Naive thymus-derived CD8-positive, alpha-beta T cell (primary cell): ENCODE measurements at regions not wholly inside any gene's neighbourhood (a gene's known extent, or its start where the extent isn't known, plus 50 kb on each side); places are given as distances from the start of the nearest gene placed in this dataset.

Experiments used
- ATAC-seq, 2 donors: fragments of 150-1000 bp; cut with Tn5 transposase in 1 of 2; sonication (Bioruptor Pico), chemical (Tn5 transposase) in 1 of 2; 1 replicate in 1 of 2; 2 replicates in 1 of 2; pipeline ENCODE4 v1.10.0; 2021; ENCODE audit warnings: mild to moderate bottlenecking in 2 of 2, moderate library complexity in 2 of 2
- POLR2A ChIA-PET: fragments of 350-600 bp; sonication (Branson Sonifier 250); formaldehyde crosslinking; loops from one replicate; lab custom pipeline; 2021; ENCODE audit warnings: antibody characterized with exemption; lab: Charles Lee
- DNase-seq, 10 donors: peaks; one replicate each; pipeline versions ENCODE4 v3.0.0 to v3.0.0-alpha.2; 2020 to 2022
- H3K27ac Mint-ChIP-seq, 10 donors: one replicate each; pipeline ENCODE4 v1.8.0; 2020 to 2022; ENCODE audit warnings: mild to moderate bottlenecking in 10 of 10, mixed read lengths in 10 of 10, moderate library complexity in 4 of 10, inconsistent platforms in 1 of 10
- H3K27me3 Mint-ChIP-seq, 5 donors: one replicate each; pipeline ENCODE4 v1.8.0; 2021 to 2022; ENCODE audit warnings: mixed read lengths in 5 of 5
- H3K36me3 Mint-ChIP-seq, 3 donors: one replicate each; pipeline ENCODE4 v1.8.0; 2020 to 2022; ENCODE audit warnings: mixed read lengths in 3 of 3, mild to moderate bottlenecking in 2 of 3, inconsistent platforms in 1 of 3
- H3K4me1 Mint-ChIP-seq, 4 donors: one replicate each; pipeline ENCODE4 v1.8.0; 2021 to 2022; ENCODE audit warnings: mixed read lengths in 4 of 4
- H3K4me3 Mint-ChIP-seq, 10 donors: one replicate each; pipeline ENCODE4 v1.8.0; 2020 to 2022; ENCODE audit warnings: mild to moderate bottlenecking in 10 of 10, mixed read lengths in 10 of 10, moderate library complexity in 6 of 10, inconsistent platforms in 1 of 10
- H3K9me3 Mint-ChIP-seq, 9 donors: one replicate each; pipeline ENCODE4 v1.8.0; 2020 to 2022; ENCODE audit warnings: mixed read lengths in 9 of 9, mild to moderate bottlenecking in 3 of 9, inconsistent platforms in 1 of 9, moderate library complexity in 1 of 9

DNA sequence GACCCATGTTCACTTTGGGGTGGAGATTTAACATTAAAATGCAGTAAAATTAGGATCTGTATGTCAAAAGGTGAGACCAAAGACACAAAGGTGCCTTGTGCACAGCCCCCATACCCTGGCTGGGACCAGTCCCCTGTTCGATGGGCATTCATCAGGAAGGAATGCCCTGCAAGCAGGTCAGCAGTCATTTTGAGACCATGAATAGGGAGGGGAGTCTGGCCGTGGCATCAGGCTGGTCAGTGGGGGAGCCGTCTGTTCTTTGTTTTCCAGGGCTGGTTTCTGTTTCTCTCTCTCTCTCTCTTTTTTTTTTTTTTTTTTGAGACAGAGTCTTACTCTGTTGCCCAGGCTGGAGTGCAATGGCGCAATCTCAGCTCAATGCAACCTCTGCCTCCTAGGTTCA, 68.9 kb upstream of the GOLM1 start:
- DNase-seq (no peak), ATAC-seq (no peak)
- Mint-ChIP-seq H3K27me3 (no peaks in the 10 kb centered on the region), H3K9me3 (peaks cover 0 to 21% (median 9%) of the 10 kb centered on the region in 9 donors), H3K36me3 (peaks cover 0 to 4% (median 0%) of the 10 kb centered on the region in 3 donors), H3K4me3 (no peak overlapping the region), H3K27ac (no peak overlapping the region), H3K4me1 (no peaks in the 10 kb centered on the region)
- POLR2A ChIA-PET = no interaction called here

DNA sequence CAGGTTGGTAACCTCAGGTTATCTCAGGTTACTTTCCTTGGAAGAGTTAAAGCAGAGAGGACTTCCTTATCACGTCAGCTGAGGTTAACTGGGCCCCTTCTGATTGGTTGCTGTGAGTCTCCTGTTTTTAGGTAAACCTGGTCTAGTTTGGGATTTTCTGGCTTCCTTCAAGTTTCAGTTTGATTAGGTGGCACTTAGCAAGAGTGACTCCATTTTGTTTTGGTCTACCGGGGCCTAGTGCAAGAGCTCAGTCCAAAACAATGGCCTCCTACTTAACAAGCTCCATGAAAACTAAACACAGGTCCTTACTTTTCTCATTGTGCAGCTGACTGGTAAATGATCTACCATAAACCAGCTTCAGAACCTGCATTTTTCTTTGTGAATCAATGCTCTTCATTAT, 67.2 kb upstream of the GOLM1 start:
- Mint-ChIP-seq H3K4me3 (no peak overlapping the region), H3K9me3 (peaks cover 0 to 25% (median 8%) of the 10 kb centered on the region in 9 donors), H3K36me3 (peaks cover 0 to 4% (median 0%) of the 10 kb centered on the region in 3 donors), H3K27ac (no peak overlapping the region), H3K27me3 (no peaks in the 10 kb centered on the region), H3K4me1 (no peaks in the 10 kb centered on the region)
- no peak for ATAC-seq
- no peak for DNase-seq
- POLR2A ChIA-PET = no interaction called here

GRCh38 chr9:86163503-86163902, 64.1 kb upstream of the GOLM1 start:
- Mint-ChIP-seq H3K27ac (peak overlapping the region in 1 of 10 donors; percentile 32), H3K36me3 (peaks cover 0 to 4% (median 0%) of the 10 kb centered on the region in 3 donors), H3K9me3 (peaks cover 0 to 27% (median 10%) of the 10 kb centered on the region in 9 donors), H3K4me1 (no peaks in the 10 kb centered on the region), H3K4me3 (no peak overlapping the region), H3K27me3 (peaks cover 0 to 4% (median 0%) of the 10 kb centered on the region in 5 donors)
- POLR2A ChIA-PET = no interaction called here
- DNase-seq = no peak
- ATAC-seq = no peak
